Nephron (organoid): ENCODE measurements at regions not wholly inside any gene's neighbourhood (a gene's known extent, or its start where the extent isn't known, plus 50 kb on each side); places are given as distances from the start of the nearest gene placed in this dataset.
A peak's percentile ranks its signal among the peaks of the same experiment; 100 is the strongest.

Source experiments
- H3K27ac Mint-ChIP-seq, 3 experiments: 2 replicates each; pipeline ENCODE4 v1.8.0; 2020; ENCODE audit warnings: mixed read lengths in 3 of 3, mild to moderate bottlenecking in 2 of 3, moderate library complexity in 1 of 3
- H3K27me3 Mint-ChIP-seq: 2 replicates; pipeline ENCODE4 v1.8.0; 2021; ENCODE audit warnings: low read depth, mild to moderate bottlenecking, moderate library complexity, mixed read lengths
- H3K36me3 Mint-ChIP-seq: 2 replicates; pipeline ENCODE4 v1.8.0; 2020; ENCODE audit warnings: low read depth, mixed read lengths
- H3K4me1 Mint-ChIP-seq: 2 replicates; pipeline ENCODE4 v1.8.0; 2020; ENCODE audit warnings: mixed read lengths
- H3K4me3 Mint-ChIP-seq, 3 experiments: 2 replicates each; pipeline ENCODE4 v1.8.0; 2020; ENCODE audit warnings: mild to moderate bottlenecking in 3 of 3, mixed read lengths in 3 of 3, moderate library complexity in 2 of 3
- H3K9me3 Mint-ChIP-seq: 2 replicates; pipeline ENCODE4 v1.8.0; 2020; ENCODE audit warnings: mixed read lengths
- TF ChIP-seq, protein P1 (sequence below), 3 experiments: fragments of 200-600 bp; sonication (generic); IDR thresholded peaks; one replicate each; pipeline ENCODE4 v1.5.0; 2021; ENCODE audit warnings: antibody characterized with exemption in 3 of 3; ENCODE audit not compliant: unreplicated experiment in 3 of 3

DNA sequence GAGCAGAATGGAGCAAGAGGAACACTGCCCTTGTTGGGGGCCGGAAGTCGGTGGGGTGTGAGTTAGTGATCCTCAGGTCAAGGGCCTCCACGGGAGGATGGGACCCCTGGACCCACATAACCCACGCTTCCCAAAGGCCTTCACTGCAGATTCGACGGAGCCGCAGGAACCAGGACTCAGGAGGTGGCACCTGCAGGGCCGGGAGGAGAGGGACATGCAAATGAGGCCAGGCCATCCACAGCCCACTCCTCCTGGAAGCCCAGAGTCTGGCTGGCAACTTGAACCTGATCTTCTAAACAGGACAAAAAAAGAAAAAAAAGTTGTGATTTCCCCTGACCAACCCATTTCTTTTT lies 299.9 kb downstream of the SOX9 start:
- H3K27ac Mint-ChIP-seq, result peak overlapping the region; percentile 78 to 90 (median 88)

DNA sequence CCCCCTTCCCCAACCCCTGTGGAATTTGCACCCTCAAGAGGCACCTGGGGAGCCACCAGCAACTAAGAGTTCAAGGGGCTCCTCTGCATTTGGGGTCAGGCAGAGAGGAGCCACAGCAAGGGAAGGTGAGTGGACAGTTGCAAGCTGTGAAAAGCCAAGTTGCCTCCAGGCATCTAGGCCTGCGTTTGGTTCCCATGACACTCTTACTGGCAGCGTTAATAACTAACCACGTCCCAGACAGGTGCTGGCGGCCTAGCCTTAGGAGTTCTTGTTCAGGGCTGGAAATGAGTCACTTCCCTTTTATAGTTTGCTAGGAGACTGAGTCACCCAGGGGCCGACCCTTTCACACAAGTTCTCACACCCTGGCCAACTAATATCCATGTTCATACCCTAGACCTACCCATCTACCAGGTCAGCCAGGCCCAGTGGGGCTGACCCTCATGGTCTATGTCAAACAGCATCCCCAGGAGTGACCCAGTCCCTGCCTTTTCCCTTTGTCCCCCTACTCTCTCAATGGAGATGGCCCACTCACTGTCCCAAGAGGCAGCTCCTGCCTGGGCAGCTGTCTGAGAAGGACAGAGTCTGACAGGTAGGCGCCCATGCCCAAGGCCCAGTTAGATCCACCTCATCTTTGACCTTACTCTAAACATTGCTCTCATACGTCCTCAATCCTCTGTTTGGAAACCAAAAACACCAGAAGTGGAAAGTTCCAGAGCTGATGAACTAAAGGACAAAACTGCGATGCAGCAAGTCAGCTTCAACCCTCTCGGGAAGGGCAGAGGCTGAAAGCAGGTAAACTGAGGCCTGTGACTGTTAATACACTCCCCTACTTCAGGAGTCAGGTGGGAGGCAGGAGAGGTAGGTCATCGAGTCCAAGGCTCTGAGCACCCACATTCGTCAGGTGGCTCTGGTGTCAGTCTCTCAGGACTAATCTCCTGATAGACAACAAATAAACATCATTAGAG lies 300.6 kb downstream of the SOX9 start:
- TF ChIP-seq, protein P1, sequence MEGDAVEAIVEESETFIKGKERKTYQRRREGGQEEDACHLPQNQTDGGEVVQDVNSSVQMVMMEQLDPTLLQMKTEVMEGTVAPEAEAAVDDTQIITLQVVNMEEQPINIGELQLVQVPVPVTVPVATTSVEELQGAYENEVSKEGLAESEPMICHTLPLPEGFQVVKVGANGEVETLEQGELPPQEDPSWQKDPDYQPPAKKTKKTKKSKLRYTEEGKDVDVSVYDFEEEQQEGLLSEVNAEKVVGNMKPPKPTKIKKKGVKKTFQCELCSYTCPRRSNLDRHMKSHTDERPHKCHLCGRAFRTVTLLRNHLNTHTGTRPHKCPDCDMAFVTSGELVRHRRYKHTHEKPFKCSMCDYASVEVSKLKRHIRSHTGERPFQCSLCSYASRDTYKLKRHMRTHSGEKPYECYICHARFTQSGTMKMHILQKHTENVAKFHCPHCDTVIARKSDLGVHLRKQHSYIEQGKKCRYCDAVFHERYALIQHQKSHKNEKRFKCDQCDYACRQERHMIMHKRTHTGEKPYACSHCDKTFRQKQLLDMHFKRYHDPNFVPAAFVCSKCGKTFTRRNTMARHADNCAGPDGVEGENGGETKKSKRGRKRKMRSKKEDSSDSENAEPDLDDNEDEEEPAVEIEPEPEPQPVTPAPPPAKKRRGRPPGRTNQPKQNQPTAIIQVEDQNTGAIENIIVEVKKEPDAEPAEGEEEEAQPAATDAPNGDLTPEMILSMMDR (IDR thresholded peaks at IDR 0.05; ENCODE audit: unreplicated experiment in 3 of 3), result no peak
- Mint-ChIP-seq H3K27me3 (peaks cover 41% of the 10 kb centered on the region), H3K9me3 (peaks cover 22% of the 10 kb centered on the region), H3K4me3 (no peak overlapping the region), H3K27ac (peak overlapping the region; percentile 78 to 90 (median 88)), H3K36me3 (peaks cover 24% of the 10 kb centered on the region), H3K4me1 (peaks cover 9% of the 10 kb centered on the region)

More for the DNA sequence above, 299.9 kb downstream of the SOX9 start:
- TF ChIP-seq, protein P1 (IDR thresholded peaks at IDR 0.05; ENCODE audit: unreplicated experiment in 3 of 3), result no peak
- Mint-ChIP-seq H3K9me3 (peaks cover 22% of the 10 kb centered on the region), H3K4me3 (no peak overlapping the region), H3K36me3 (peaks cover 24% of the 10 kb centered on the region), H3K4me1 (peaks cover 9% of the 10 kb centered on the region), H3K27me3 (peaks cover 38% of the 10 kb centered on the region)

DNA sequence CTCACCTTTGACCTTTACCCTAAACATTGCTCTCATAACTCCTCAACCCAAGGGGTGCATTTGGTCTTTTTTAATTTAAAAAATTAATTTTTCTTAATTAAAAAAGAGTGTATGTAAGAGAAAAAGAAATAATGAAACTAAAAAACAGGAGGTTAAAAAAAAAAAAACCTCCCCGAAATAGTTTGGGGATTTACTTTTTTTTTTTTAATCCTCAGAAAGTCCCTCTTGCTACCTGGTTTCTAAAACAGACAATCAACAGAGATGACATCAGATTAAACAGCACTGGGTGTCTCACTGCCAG lies 301.3 kb downstream of the SOX9 start:
- TF ChIP-seq, protein P1 (IDR thresholded peaks at IDR 0.05; ENCODE audit: unreplicated experiment in 3 of 3), result no peak
- Mint-ChIP-seq H3K36me3 (peaks cover 19% of the 10 kb centered on the region), H3K27me3 (peaks cover 42% of the 10 kb centered on the region), H3K27ac (peak overlapping the region in 1 of 3 experiments; percentile 88), H3K4me1 (peaks cover 10% of the 10 kb centered on the region), H3K4me3 (no peak overlapping the region), H3K9me3 (peaks cover 17% of the 10 kb centered on the region)

DNA sequence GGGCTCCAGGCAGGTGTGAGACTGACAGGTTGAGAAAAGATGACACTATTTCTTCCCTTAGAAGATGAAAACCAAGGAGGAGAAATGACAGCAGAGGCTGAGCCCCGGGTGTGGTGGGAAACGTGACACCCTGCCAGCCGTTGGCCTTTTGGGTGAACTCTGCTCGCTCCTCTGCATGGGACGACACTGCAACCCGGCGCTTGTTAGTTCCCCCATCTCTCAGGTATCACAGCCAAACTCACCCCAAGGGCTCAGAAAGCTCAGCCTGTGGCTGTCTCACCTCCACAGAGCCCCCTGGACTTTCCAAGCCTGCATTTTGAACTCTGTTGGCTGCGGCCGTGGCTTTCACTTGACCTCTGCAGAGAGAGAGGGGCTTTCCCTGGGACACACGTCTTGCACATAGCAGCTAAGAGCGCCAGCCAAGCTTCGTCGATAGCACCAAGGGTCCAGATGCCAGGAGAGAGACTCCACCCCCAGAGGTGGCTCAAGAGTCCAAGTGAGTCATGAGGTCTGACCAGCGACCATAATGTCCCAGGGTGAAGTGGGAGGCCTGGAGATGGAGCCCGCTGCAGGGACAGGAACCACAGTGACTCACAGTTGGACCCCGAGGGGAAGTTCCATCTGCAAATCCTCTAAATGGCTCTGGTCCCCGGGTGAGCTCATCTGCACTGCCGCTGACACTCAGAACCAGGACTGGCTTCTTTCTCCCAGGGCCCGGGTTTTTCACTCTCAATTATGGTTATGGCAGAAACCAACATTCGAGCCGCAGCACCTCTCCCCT lies 301.9 kb downstream of the SOX9 start:
- Mint-ChIP-seq H3K4me1 (peaks cover 14% of the 10 kb centered on the region), H3K36me3 (peaks cover 19% of the 10 kb centered on the region)

DNA sequence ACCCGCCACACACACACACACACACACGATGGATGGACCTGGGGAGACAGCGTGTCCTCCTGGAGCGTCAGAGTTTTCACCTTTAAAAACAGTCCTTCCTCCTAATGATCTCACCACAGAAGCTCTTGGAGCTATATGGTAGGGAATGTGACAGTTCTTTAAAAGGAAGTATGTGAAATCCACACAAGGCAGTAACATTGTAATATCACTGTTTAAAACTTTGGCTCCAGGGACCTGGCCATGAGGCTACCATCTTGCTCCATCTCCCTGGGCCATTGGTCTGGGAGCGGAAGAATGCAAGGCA lies 302.4 kb downstream of the SOX9 start:
- no peak overlapping the region for H3K4me3 Mint-ChIP-seq
- TF ChIP-seq, protein P1 (IDR thresholded peaks at IDR 0.05; ENCODE audit: unreplicated experiment in 3 of 3), result no peak
- H3K27ac Mint-ChIP-seq, result peak overlapping the region in 1 of 3 experiments; percentile 30
- peaks cover 11% of the 10 kb centered on the region for H3K9me3 Mint-ChIP-seq
- H3K27me3 Mint-ChIP-seq, result peaks cover 47% of the 10 kb centered on the region
- H3K4me1 Mint-ChIP-seq, result peaks cover 18% of the 10 kb centered on the region
- peaks cover 16% of the 10 kb centered on the region for H3K36me3 Mint-ChIP-seq

More for the DNA sequence above, 301.9 kb downstream of the SOX9 start:
- Mint-ChIP-seq H3K27ac (peak overlapping the region in 1 of 3 experiments; percentile 30), H3K27me3 (peaks cover 42% of the 10 kb centered on the region), H3K4me3 (no peak overlapping the region), H3K9me3 (peaks cover 15% of the 10 kb centered on the region)
- TF ChIP-seq, protein P1 (IDR thresholded peaks at IDR 0.05; ENCODE audit: unreplicated experiment in 3 of 3), result no peak
